GM21360 (cell line): ENCODE measurements at regions not wholly inside any gene's neighbourhood (a gene's known extent, or its start where the extent isn't known, plus 50 kb on each side); places are given as distances from the start of the nearest gene placed in this dataset.
"Not testable (repeated sequence)": the region's sequence is repeated elsewhere in the genome, so short reads cannot be mapped to it uniquely, and the experiment has no call there.

Experiments
- ATAC-seq: cut with Tn5 transposase; IDR thresholded peaks from one replicate; pipeline ENCODE4 v1.9.1; 2021; ENCODE audit warnings: mild to moderate bottlenecking, moderate library complexity; ENCODE audit not compliant: unreplicated experiment

DNA sequence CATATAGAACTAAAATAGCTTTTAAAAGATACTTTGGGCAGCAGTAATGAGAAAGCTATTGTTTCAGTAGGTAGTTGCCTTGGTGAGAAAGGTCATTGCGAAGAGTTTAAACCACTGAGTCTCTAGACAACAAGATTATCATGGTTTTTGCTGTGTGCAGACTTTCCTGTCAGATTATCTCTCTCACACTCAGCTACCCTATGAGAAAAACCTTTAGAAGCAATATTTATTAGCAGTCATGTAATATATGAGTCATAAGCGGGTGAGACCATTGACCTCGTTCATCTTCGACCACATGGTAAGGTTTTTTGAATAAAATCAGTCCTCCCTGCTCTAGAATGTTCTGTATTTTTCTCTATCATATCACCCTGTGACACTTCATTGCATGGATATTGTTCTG is 59.9 kb downstream of the GPR65 start:
- no peak for ATAC-seq

DNA sequence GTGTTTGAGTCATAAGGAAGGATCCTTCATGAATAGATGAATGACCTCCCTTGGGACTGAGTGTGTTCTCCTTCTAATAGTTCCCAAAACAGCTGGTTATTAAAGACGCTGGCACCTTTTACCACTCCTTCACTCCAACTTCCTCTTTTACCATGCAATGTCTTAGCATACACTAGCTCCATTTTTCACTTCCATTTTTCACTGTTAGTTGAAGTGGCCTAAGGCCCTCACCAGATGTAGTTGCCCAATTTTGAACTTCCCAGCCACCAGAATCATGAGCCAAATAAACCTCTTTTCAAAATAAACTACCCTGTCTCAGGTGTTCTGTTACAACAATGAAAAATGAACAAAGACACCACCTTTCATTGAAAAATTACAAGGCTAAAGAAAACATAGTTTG is 64.7 kb downstream of the GPR65 start:
- no peak for ATAC-seq

DNA sequence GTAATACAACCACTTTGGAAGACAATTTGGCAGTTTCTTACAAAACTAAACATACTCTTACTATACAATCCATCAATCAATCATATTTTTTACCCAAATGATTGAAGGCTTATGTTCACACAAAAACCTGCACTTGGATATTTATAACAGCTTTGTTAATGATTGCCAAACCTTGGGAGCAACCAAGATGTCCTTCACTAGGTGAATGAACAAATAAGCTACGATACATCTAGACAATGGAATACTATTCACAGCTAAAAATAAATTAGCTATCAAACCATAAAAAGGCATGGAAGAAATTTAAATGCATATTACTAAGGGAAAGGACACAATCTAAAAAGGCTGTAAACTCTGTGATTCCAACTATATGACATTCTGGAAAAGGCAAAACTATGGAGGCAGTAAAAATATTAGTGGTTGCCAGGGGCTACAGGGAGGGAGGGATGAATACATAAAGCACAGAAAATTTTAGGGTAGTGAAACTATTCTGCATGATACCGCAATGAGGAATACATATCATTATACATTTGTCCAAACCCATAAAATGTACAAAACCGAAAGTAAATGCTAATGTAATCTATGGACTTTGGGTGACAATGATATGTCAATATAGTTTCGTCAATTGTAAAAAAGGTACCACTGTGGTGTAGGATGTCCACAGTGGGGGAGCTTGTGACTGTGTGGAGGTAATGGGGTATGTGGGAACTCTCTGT is 70.5 kb downstream of the GPR65 start:
- no peak for ATAC-seq

DNA sequence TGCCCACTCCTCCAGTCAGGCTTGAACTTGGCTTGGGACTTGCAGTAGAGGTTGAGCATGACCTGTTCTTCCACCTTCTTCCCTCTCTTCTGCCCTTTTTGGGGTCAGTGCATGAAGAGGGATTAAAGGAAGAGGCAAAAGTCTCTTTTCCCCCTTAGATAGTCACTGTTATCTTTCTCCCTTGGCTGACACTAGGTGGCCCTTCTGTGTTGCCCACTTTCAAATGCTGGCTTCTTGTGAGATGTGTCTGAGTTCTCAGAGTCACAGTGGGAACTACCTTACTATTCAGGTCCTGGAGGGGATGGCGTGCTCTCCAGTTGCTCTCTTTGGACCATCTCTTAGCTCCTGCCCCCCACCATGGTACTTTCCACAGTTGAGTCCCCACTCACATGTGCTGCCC is 73.6 kb downstream of the GPR65 start:
- ATAC-seq: no peak

DNA sequence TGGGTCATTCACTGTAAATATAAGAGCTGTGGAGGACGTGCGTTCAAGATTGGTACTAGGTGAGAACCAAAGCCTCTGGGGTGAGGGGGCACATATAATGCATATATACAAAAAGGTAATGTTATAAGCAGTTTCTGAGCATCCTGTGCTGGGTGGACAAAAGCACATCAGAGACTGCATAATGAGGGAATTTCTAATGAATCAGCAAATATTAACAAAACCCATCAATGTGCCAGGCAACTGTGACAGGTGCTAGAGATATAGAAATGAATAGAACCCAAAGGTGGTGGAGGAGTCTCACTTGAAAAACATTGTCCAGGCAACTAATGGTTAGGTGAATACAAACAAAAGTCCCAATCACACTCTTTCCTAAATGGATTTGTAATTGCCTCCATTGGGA is 74.7 kb downstream of the GPR65 start:
- ATAC-seq: no peak

GRCh38 chr14:88085736-88086135 is 80.8 kb downstream of the GPR65 start:
- no peak for ATAC-seq

DNA sequence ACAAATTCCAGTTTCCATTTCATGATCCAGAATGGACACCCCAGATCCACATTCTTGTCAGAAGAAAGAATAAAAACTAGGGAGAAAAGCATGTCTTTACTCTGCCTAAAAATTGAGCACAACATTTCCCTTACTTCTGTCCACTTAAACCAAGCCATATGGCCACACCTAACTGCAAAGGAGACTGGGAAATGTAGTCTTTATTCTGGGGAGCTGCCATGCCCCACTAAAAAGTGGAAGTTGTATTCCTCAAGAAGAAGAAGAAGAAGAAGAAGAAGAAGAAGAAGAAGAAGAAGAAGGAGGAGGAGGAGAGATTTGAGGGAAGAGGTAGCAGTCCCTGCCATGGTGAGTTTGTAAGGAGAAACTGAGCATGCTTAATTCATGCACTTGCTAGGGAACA is 84.5 kb downstream of the GPR65 start:
- ATAC-seq: no peak

DNA sequence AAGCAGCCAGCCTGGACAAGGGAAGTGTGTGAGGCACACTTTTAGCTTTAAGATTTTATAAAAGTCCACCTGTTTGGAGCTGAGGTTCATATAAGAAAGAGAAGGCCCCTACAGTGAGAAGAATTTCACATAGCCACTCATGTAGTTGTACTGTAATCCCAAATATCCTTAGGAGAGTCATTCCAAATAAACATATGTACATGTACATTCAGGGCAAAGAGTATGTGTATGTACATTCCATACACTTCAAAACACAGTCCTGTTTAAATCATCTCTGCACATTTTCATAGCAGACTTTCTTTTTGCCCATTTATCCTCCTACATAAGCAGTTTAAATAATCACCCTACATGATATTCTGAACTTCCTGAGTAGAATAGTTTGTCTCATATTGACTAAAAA is 87.6 kb downstream of the GPR65 start:
- ATAC-seq: no peak

DNA sequence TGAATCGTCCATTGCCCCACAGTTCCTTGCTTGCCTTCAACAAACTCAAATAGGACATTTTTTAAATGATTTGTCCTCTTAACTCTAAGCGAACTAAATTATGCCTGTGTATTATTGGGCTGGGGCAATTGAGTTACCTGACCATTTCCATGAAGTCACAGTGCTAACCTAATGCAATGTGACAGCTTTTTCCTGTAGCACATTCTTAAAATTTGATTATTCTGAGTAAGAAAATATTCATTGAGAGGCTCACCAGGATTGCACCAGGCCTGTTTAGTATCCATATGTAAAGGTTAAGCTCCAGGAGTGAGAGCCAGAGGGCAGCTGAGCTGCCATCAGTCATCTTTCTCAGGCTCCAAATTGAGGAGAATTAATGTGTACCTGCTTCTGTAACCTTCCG is 90.9 kb downstream of the GPR65 start:
- ATAC-seq: no peak

DNA sequence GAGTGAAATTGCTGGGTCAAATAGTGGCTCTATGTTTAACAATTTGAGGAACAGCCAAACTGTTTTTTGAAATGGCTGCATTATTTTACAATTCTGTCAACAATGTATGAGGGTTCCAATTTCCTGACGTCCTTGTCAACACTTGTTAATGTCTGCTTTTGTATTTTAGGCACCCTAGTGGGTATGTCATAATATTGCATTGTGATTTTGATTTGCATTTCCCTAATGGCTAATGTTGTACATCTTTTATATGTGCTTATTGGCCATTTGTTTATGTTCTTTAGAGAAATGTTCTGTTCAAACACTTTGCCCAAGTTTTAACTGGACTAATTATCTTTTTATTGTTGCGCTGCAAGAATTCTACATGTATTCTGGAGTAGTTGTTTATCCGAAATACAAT is 93.2 kb downstream of the GPR65 start:
- ATAC-seq: no peak

DNA sequence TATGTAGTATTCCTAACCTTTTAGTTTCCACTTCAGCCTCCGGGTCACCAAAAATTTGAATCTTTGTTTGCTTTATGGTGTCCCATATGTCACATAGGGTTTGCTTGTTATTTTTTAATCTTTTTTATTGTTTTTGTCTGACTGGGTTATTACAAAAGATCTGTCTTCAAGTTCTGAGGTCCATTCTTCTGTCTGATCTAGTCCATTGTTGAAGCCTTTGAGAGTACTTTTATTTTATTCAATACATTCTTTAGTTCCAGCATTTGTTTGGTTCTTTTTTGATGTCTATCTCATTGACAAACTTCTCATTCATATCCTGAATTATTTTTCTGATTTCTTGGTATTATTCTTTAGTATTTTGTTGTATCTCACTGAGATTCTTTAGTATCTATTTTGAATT is 99.8 kb downstream of the GPR65 start:
- ATAC-seq: no peak

DNA sequence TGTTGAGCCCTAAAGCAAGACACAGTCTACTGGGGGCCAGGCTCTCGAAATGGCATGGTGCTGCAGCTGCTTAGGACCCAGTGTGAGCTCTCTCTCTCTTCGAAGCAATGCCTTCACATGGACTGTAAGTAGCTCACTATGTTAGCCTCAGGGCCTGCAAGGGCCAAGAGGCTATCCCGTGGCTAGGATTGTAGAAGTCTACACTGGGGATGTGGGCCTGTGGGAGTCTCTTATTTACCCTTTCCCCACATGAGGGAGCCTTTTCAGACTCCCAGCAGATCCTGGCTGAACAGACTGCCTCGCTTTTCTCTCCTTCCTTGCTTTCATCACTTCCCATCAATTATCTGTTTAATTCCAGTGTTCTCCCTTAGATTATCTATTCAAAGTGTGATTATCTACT is 101.4 kb downstream of the GPR65 start:
- no peak for ATAC-seq

DNA sequence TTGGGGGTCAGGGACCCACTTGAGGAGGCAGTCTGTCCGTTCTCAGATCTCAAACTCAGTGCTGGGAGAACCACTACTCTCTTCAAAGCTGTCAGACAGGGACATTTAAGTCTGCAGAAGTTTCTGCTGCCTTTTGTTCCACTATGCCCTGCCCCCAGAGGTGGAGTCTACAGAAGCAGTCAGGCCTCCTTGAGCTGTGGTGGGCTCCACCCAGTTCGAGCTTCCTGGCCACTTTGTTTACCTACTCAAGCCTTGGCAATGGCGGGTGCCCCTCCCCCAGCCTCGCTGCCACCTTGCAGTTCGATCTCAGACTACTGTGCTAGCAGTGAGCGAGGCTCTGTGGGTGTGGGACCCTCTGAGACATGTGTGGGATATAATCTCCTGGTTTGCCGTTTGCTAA is 122.7 kb downstream of the GPR65 start:
- not testable (repeated sequence) for ATAC-seq

GRCh38 chr14:88128816-88129215 is 123.9 kb downstream of the GPR65 start:
- no peak for ATAC-seq

- ATAC-seq: peak; percentile 71
These were observed 124.5 kb downstream of the GPR65 start for GRCh38 chr14:88129306-88130056.

DNA sequence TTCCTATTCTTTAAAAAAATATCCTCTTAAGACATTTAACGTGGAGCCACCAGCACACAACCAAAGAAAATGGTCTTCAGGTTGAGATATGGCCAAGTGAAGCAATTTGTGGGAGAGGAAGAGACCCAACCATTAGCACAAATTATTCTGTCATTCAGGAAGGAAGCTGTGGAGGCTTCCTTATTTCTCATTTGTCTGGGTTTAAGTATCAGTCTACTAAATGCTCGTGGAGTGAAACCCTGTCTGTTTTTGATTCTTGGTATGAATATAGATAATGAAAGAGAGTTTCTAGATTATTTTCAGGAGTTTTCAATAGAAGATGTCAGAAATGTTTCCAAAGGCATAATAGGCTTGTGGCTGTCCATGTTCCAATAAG is 125.1 kb downstream of the GPR65 start:
- ATAC-seq: peak; percentile 43
